Neural progenitor cell (in vitro differentiated cells): ENCODE measurements at regions not wholly inside any gene's neighbourhood (a gene's known extent, or its start where the extent isn't known, plus 50 kb on each side); places are given as distances from the start of the nearest gene placed in this dataset.

ENCODE experiments used
- DNase-seq: peaks from one replicate; pipeline ENCODE4 v3.0.0-alpha.2; 2016; ENCODE audit warnings: low spot score
- H2AFZ ChIP-seq: fragments of 200-600 bp; sonication (generic); replicated peaks from 2 replicates; pipeline ENCODE4 v1.6.1; 2016; ENCODE audit warnings: antibody characterized with exemption
- H3F3A ChIP-seq: fragments of 200-600 bp; sonication (generic); 2 replicates; pipeline ENCODE4 v1.6.1; 2016; ENCODE audit warnings: antibody characterized with exemption, low read depth
- H3K27ac ChIP-seq: fragments of 200-600 bp; sonication (generic); 2 replicates; pipeline ENCODE4 v1.5.1; 2016; ENCODE audit warnings: mild to moderate bottlenecking
- H3K27me3 ChIP-seq: fragments of 200-600 bp; sonication (generic); 2 replicates; pipeline ENCODE4 v1.6.1; 2016; ENCODE audit warnings: mild to moderate bottlenecking, moderate library complexity
- H3K36me3 ChIP-seq: fragments of 200-600 bp; sonication (generic); 2 replicates; pipeline ENCODE4 v1.5.1; 2016
- H3K4me1 ChIP-seq: fragments of 200-600 bp; sonication (generic); 2 replicates; pipeline ENCODE4 v1.6.1; 2016; ENCODE audit warnings: mixed run types
- H3K4me2 ChIP-seq: fragments of 200-600 bp; sonication (generic); 2 replicates; pipeline ENCODE4 v1.6.1; 2016
- H3K4me3 ChIP-seq: fragments of 200-600 bp; sonication (generic); 2 replicates; pipeline ENCODE4 v1.5.1; 2016
- H3K79me2 ChIP-seq: fragments of 200-600 bp; sonication (generic); 2 replicates; pipeline ENCODE4 v1.6.1; 2016; ENCODE audit warnings: low read depth
- H3K9ac ChIP-seq: fragments of 200-600 bp; sonication (generic); 2 replicates; pipeline ENCODE4 v1.6.1; 2016
- H3K9me3 ChIP-seq: fragments of 200-600 bp; sonication (generic); 2 replicates; pipeline ENCODE4 v1.5.1; 2016; ENCODE audit warnings: low read depth
- H4K20me1 ChIP-seq: fragments of 200-600 bp; sonication (generic); 2 replicates; pipeline ENCODE4 v1.6.1; 2016; ENCODE audit warnings: low read depth
- H3K27ac Mint-ChIP-seq: 3 replicates; pipeline ENCODE4 v1.8.0; 2021; ENCODE audit warnings: mixed read lengths
- H3K27me3 Mint-ChIP-seq: 2 replicates; pipeline ENCODE4 v1.8.0; 2022; ENCODE audit warnings: low read depth, mild to moderate bottlenecking, inconsistent platforms, moderate library complexity, mixed read lengths; ENCODE audit not compliant: insufficient read depth
- H3K36me3 Mint-ChIP-seq: 3 replicates; pipeline ENCODE4 v1.8.0; 2021; ENCODE audit warnings: mixed read lengths
- H3K4me1 Mint-ChIP-seq: 3 replicates; pipeline ENCODE4 v1.8.0; 2021; ENCODE audit warnings: mixed read lengths
- H3K4me3 Mint-ChIP-seq: 3 replicates; pipeline ENCODE4 v1.8.0; 2021; ENCODE audit warnings: mild to moderate bottlenecking, moderate library complexity, mixed read lengths
- H3K9me3 Mint-ChIP-seq: 3 replicates; pipeline ENCODE4 v1.8.0; 2020; ENCODE audit warnings: mixed read lengths
- CTCF ChIP-seq: fragments of 200-600 bp; sonication (generic); IDR thresholded peaks from 2 replicates; pipeline ENCODE4 v1.5.1; 2017; ENCODE audit warnings: antibody characterized with exemption, mild to moderate bottlenecking
- EZH2 ChIP-seq: fragments of 200-600 bp; sonication (generic); IDR thresholded peaks from 2 replicates; pipeline ENCODE4 v1.6.1; 2017; ENCODE audit warnings: antibody characterized with exemption, mild to moderate bottlenecking, moderate library complexity
- EZH2phosphoT487 ChIP-seq: fragments of 200-600 bp; sonication (generic); IDR thresholded peaks from 2 replicates; pipeline ENCODE4 v1.6.1; 2017; ENCODE audit warnings: antibody characterized with exemption

- no peak overlapping the region for H2AFZ ChIP-seq
- H4K20me1 ChIP-seq: no peaks in the 10 kb centered on the region
- no peaks in the 10 kb centered on the region for H3K36me3 ChIP-seq
- H3K4me3 ChIP-seq: no peak overlapping the region
- no peak for DNase-seq
- no peaks in the 10 kb centered on the region for H3K79me2 ChIP-seq
- Mint-ChIP-seq H3K27ac (no peak overlapping the region), H3K27me3 (no peaks in the 10 kb centered on the region), H3K9me3 (no peaks in the 10 kb centered on the region), H3K4me1 (peaks cover 3% of the 10 kb centered on the region), H3K4me3 (no peak overlapping the region), H3K36me3 (no peaks in the 10 kb centered on the region)
- H3K4me2 ChIP-seq: no peak overlapping the region
- no peak overlapping the region for H3K9ac ChIP-seq
- no peaks in the 10 kb centered on the region for H3K9me3 ChIP-seq
- H3K27me3 ChIP-seq: no peaks in the 10 kb centered on the region
- H3F3A ChIP-seq: no peaks in the 10 kb centered on the region
- H3K27ac ChIP-seq: no peak overlapping the region
- no peak for TF ChIP-seq EZH2phosphoT487
- H3K4me1 ChIP-seq: no peaks in the 10 kb centered on the region
These were observed 810.6 kb upstream of the ADGRL4 start for GRCh38 chr1:79817031-79817560.

- Mint-ChIP-seq H3K4me1 (peaks cover 6% of the 10 kb centered on the region), H3K27ac (no peak overlapping the region), H3K36me3 (no peaks in the 10 kb centered on the region), H3K9me3 (no peaks in the 10 kb centered on the region), H3K27me3 (no peaks in the 10 kb centered on the region), H3K4me3 (no peak overlapping the region)
- no peaks in the 10 kb centered on the region for H3K27me3 ChIP-seq
- H4K20me1 ChIP-seq: no peaks in the 10 kb centered on the region
- H3K9me3 ChIP-seq: no peaks in the 10 kb centered on the region
- H3F3A ChIP-seq: no peaks in the 10 kb centered on the region
- H2AFZ ChIP-seq: no peak overlapping the region
- H3K4me1 ChIP-seq: no peaks in the 10 kb centered on the region
- H3K4me2 ChIP-seq: no peak overlapping the region
- H3K36me3 ChIP-seq: no peaks in the 10 kb centered on the region
- no peak overlapping the region for H3K27ac ChIP-seq
- H3K9ac ChIP-seq: no peak overlapping the region
- DNase-seq: no peak
- no peak overlapping the region for H3K4me3 ChIP-seq
- TF ChIP-seq CTCF (no peak), EZH2 (no peak), EZH2phosphoT487 (no peak)
- H3K79me2 ChIP-seq: no peaks in the 10 kb centered on the region
These were observed 808.6 kb upstream of the ADGRL4 start for GRCh38 chr1:79815115-79815514.

GRCh38 chr1:79811173-79811572 lies 804.6 kb upstream of the ADGRL4 start:
- no peak overlapping the region for H2AFZ ChIP-seq
- H3K9me3 Mint-ChIP-seq: no peaks in the 10 kb centered on the region
- DNase-seq: no peak
- TF ChIP-seq EZH2phosphoT487 (no peak), CTCF (no peak), EZH2 (no peak)
- peaks cover 3% of the 10 kb centered on the region for H3K4me1 Mint-ChIP-seq
- no peak overlapping the region for H3K27ac Mint-ChIP-seq
- H3K27me3 ChIP-seq: no peaks in the 10 kb centered on the region
- no peaks in the 10 kb centered on the region for H3F3A ChIP-seq
- no peak overlapping the region for H3K4me3 Mint-ChIP-seq
- H3K36me3 ChIP-seq: no peaks in the 10 kb centered on the region
- no peaks in the 10 kb centered on the region for H3K27me3 Mint-ChIP-seq
- no peaks in the 10 kb centered on the region for H3K9me3 ChIP-seq
- no peak overlapping the region for H3K9ac ChIP-seq
- no peaks in the 10 kb centered on the region for H3K4me1 ChIP-seq
- no peak overlapping the region for H3K4me2 ChIP-seq
- no peaks in the 10 kb centered on the region for H4K20me1 ChIP-seq
- no peaks in the 10 kb centered on the region for H3K36me3 Mint-ChIP-seq
- no peaks in the 10 kb centered on the region for H3K79me2 ChIP-seq
- H3K27ac ChIP-seq: no peak overlapping the region
- no peak overlapping the region for H3K4me3 ChIP-seq

GRCh38 chr1:79808816-79809475 lies 802.4 kb upstream of the ADGRL4 start:
- Mint-ChIP-seq H3K9me3 (no peaks in the 10 kb centered on the region), H3K27ac (no peak overlapping the region), H3K4me1 (peaks cover 3% of the 10 kb centered on the region), H3K36me3 (no peaks in the 10 kb centered on the region), H3K4me3 (no peak overlapping the region), H3K27me3 (no peaks in the 10 kb centered on the region)
- H3K4me1 ChIP-seq: no peaks in the 10 kb centered on the region
- H3F3A ChIP-seq: no peaks in the 10 kb centered on the region
- no peaks in the 10 kb centered on the region for H3K79me2 ChIP-seq
- no peak overlapping the region for H3K4me2 ChIP-seq
- H2AFZ ChIP-seq: no peak overlapping the region
- H3K9me3 ChIP-seq: no peaks in the 10 kb centered on the region
- H3K9ac ChIP-seq: no peak overlapping the region
- no peaks in the 10 kb centered on the region for H3K27me3 ChIP-seq
- H4K20me1 ChIP-seq: no peaks in the 10 kb centered on the region
- H3K4me3 ChIP-seq: no peak overlapping the region
- H3K27ac ChIP-seq: no peak overlapping the region
- DNase-seq: no peak
- TF ChIP-seq CTCF (no peak), EZH2 (no peak), EZH2phosphoT487 (no peak)
- no peaks in the 10 kb centered on the region for H3K36me3 ChIP-seq
